CD14-positive monocyte (primary cell): ENCODE measurements at regions not wholly inside any gene's neighbourhood (a gene's known extent, or its start where the extent isn't known, plus 50 kb on each side); places are given as distances from the start of the nearest gene placed in this dataset.

ENCODE experiments used
- DNase-seq, 3 donors: peaks; one replicate each; pipeline ENCODE4 v3.0.0-alpha.2; 2011 to 2022
- H2AFZ ChIP-seq: 2 replicates; pipeline ENCODE4 v1.6.0; 2012; ENCODE audit warnings: mild to moderate bottlenecking, low read depth, low read length, inconsistent platforms; ENCODE audit not compliant: insufficient read depth, poor library complexity, severe bottlenecking
- H3K27ac ChIP-seq, 2 donors: 1 replicate in 1 of 2; 2 replicates in 1 of 2; pipeline ENCODE4 v1.5.1; 2012 to 2013; ENCODE audit warnings: low read length in 2 of 2, control low read depth in 1 of 2, inconsistent platforms in 1 of 2, low read depth in 1 of 2, mild to moderate bottlenecking in 1 of 2
- H3K27me3 ChIP-seq, 2 donors: one replicate each; pipeline versions ENCODE4 v1.6.0 to v1.6.1; 2011 to 2013; ENCODE audit warnings: low read length in 2 of 2; ENCODE audit not compliant: control insufficient read depth in 2 of 2, insufficient read depth in 2 of 2
- H3K36me3 ChIP-seq, 2 donors: replicated peaks in 1 of 2; 1 replicate in 1 of 2; 2 replicates in 1 of 2; pipeline versions ENCODE4 v1.5.1 to v1.6.1; 2012 to 2013; ENCODE audit warnings: low read length in 2 of 2, control low read depth in 1 of 2, inconsistent platforms in 1 of 2, mild to moderate bottlenecking in 1 of 2; ENCODE audit not compliant: insufficient read depth in 2 of 2, control insufficient read depth in 1 of 2
- H3K4me1 ChIP-seq, 2 donors: 1 replicate in 1 of 2; 2 replicates in 1 of 2; pipeline versions ENCODE4 v1.5.1 to v1.6.1; 2012 to 2013; ENCODE audit warnings: low read length in 2 of 2, control low read depth in 1 of 2, inconsistent platforms in 1 of 2, mild to moderate bottlenecking in 1 of 2, moderate library complexity in 1 of 2; ENCODE audit not compliant: insufficient read depth in 2 of 2, control insufficient read depth in 1 of 2
- H3K4me2 ChIP-seq: replicated peaks from 2 replicates; pipeline ENCODE3; 2012; ENCODE audit warnings: low read length, moderate library complexity, mild to moderate bottlenecking; ENCODE audit not compliant: poor library complexity, severe bottlenecking; ENCODE audit errors: extremely low read depth
- H3K4me3 ChIP-seq, 3 experiments: fragments of 200-600 bp in 1 of 3; sonication (generic) in 1 of 3; replicated peaks in 1 of 3; 1 replicate in 2 of 3; 2 replicates in 1 of 3; pipeline ENCODE4 v1.5.1; 2011 to 2013; ENCODE audit warnings: low read length in 3 of 3, mild to moderate bottlenecking in 3 of 3, control low read depth in 2 of 3, low read depth in 2 of 3, inconsistent platforms in 1 of 3, moderate library complexity in 1 of 3
- H3K79me2 ChIP-seq: 2 replicates; pipeline ENCODE4 v1.6.0; 2012; ENCODE audit warnings: mild to moderate bottlenecking, control low read depth, inconsistent platforms, low read length, moderate library complexity; ENCODE audit not compliant: insufficient read depth
- H3K9ac ChIP-seq: 2 replicates; pipeline ENCODE4 v1.6.0; 2017; ENCODE audit warnings: low read length, mild to moderate bottlenecking; ENCODE audit not compliant: insufficient read depth, poor library complexity, severe bottlenecking
- H3K9me3 ChIP-seq, 2 donors: replicated peaks in 1 of 2; 1 replicate in 1 of 2; 2 replicates in 1 of 2; pipeline versions ENCODE4 v1.5.1 to v1.6.1; 2012 to 2013; ENCODE audit warnings: low read length in 2 of 2, control low read depth in 1 of 2; ENCODE audit not compliant: control insufficient read depth in 1 of 2, insufficient read depth in 1 of 2
- H4K20me1 ChIP-seq: 2 replicates; pipeline ENCODE4 v1.6.0; 2012; ENCODE audit warnings: mild to moderate bottlenecking, low read length, control low read depth, moderate library complexity; ENCODE audit not compliant: insufficient read depth
- H3K27ac Mint-ChIP-seq, 7 donors: one replicate each; pipeline ENCODE4 v1.8.0; 2020; ENCODE audit warnings: mild to moderate bottlenecking in 7 of 7, mixed read lengths in 7 of 7, moderate library complexity in 6 of 7, inconsistent platforms in 2 of 7
- H3K27me3 Mint-ChIP-seq, 3 donors: one replicate each; pipeline ENCODE4 v1.8.0; 2021 to 2022; ENCODE audit warnings: low read depth in 3 of 3, mild to moderate bottlenecking in 3 of 3, mixed read lengths in 3 of 3, moderate library complexity in 3 of 3, inconsistent platforms in 1 of 3
- H3K36me3 Mint-ChIP-seq, 2 donors: one replicate each; pipeline ENCODE4 v1.8.0; 2020; ENCODE audit warnings: mixed read lengths in 2 of 2, inconsistent platforms in 1 of 2, mild to moderate bottlenecking in 1 of 2
- H3K4me1 Mint-ChIP-seq: one replicate; pipeline ENCODE4 v1.8.0; 2020; ENCODE audit warnings: mild to moderate bottlenecking, mixed read lengths
- H3K4me3 Mint-ChIP-seq, 2 donors: one replicate each; pipeline ENCODE4 v1.8.0; 2020; ENCODE audit warnings: mild to moderate bottlenecking in 2 of 2, mixed read lengths in 2 of 2, moderate library complexity in 1 of 2
- H3K9me3 Mint-ChIP-seq, 7 donors: one replicate each; pipeline ENCODE4 v1.8.0; 2020 to 2022; ENCODE audit warnings: mixed read lengths in 7 of 7, mild to moderate bottlenecking in 6 of 7, moderate library complexity in 6 of 7, inconsistent platforms in 2 of 7
- WGBS: methylation state at CpG from one replicate; pipeline ENCODE4 v1.1.5; 2013; ENCODE audit warnings: missing lambda C conversion rate; ENCODE audit not compliant: insufficient coverage; 5-methylcytosine and 5-hydroxymethylcytosine counted together
- intact Hi-C, 2 donors: fragments of 100-400 bp; cut with micrococcal nuclease; formaldehyde crosslinking; loops; one replicate each; pipeline versions ENCODE4 v1.15.0 to v1.15.1; 2023
- TF ChIP-seq, protein P1 (sequence below): fragments of 200-600 bp; IDR thresholded peaks from one replicate; pipeline ENCODE4 v1.8.0; 2022; ENCODE audit warnings: antibody characterized with exemption, mild to moderate bottlenecking

DNA sequence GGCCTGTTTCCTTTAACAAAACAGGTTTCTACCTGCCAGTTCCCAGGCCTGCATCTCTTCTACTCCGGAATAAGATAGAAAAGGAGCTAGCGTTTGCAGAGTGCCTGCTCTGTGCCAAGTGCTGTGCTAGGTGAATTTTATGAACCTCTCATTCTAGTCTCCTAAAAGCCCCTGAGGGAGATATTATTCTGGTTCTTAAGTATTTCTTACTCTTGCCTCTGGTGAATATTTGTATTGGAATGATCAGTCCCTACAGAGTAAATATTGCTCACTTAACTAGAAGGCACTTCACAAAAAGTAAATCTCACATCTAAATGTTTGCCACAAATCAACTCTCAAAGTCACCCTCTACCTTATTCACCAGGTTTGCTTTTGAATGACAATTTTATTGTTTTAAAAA is 227.1 kb downstream of the AUH start:
- no peak overlapping the region for H2AFZ ChIP-seq
- H4K20me1 ChIP-seq, result no peaks in the 10 kb centered on the region
- DNase-seq, result no peak
- H3K9me3 ChIP-seq, result no peaks in the 10 kb centered on the region
- WGBS, result 100% methylated on average over 1 of the region's 2 CpGs
- no peak overlapping the region for H3K9ac ChIP-seq
- Mint-ChIP-seq H3K27me3 (peaks cover 0 to 2% (median 0%) of the 10 kb centered on the region in 3 donors), H3K4me1 (peaks cover 14% of the 10 kb centered on the region), H3K27ac (no peak overlapping the region), H3K4me3 (no peak overlapping the region), H3K36me3 (no peaks in the 10 kb centered on the region), H3K9me3 (peaks cover 0 to 5% (median 0%) of the 10 kb centered on the region in 7 donors)
- no peak overlapping the region for H3K4me3 ChIP-seq
- TF ChIP-seq, protein P1, sequence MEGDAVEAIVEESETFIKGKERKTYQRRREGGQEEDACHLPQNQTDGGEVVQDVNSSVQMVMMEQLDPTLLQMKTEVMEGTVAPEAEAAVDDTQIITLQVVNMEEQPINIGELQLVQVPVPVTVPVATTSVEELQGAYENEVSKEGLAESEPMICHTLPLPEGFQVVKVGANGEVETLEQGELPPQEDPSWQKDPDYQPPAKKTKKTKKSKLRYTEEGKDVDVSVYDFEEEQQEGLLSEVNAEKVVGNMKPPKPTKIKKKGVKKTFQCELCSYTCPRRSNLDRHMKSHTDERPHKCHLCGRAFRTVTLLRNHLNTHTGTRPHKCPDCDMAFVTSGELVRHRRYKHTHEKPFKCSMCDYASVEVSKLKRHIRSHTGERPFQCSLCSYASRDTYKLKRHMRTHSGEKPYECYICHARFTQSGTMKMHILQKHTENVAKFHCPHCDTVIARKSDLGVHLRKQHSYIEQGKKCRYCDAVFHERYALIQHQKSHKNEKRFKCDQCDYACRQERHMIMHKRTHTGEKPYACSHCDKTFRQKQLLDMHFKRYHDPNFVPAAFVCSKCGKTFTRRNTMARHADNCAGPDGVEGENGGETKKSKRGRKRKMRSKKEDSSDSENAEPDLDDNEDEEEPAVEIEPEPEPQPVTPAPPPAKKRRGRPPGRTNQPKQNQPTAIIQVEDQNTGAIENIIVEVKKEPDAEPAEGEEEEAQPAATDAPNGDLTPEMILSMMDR, result no peak
- H3K79me2 ChIP-seq, result no peaks in the 10 kb centered on the region
- peaks cover 6 to 9% of the 10 kb centered on the region in 2 donors for H3K4me1 ChIP-seq
- no peak overlapping the region for H3K4me2 ChIP-seq
- no peaks in the 10 kb centered on the region for H3K27me3 ChIP-seq
- intact Hi-C loops, result no loop called here
- no peaks in the 10 kb centered on the region for H3K36me3 ChIP-seq
- no peak overlapping the region for H3K27ac ChIP-seq

DNA sequence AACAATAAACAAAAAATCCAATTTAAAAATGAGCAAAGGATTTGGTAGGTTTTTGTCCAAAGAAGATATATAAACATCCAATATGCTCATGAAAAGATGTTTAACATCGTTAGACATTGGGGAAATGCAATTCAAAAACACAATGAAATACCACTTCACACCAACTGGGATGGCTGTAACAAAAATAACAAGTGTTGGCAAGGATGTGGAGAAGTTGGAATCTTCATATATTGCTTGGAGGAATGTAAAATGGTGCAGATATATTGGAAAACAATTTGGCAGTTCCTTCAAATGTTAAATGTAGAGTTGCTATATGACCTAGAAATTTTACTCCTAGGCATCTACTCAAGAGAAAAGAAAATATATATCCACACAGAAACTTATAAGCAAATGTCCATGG is 224.3 kb downstream of the AUH start:
- Histone ChIP-seq H3K36me3 (no peaks in the 10 kb centered on the region), H3K4me3 (no peak overlapping the region), H4K20me1 (no peaks in the 10 kb centered on the region), H2AFZ (no peak overlapping the region), H3K27me3 (no peaks in the 10 kb centered on the region), H3K79me2 (no peaks in the 10 kb centered on the region), H3K27ac (no peak overlapping the region), H3K9ac (no peak overlapping the region), H3K4me2 (no peak overlapping the region), H3K4me1 (no peaks in the 10 kb centered on the region), H3K9me3 (no peaks in the 10 kb centered on the region)
- no CpG with 5 or more reads among the region's 1 CpG for WGBS
- Mint-ChIP-seq H3K36me3 (no peaks in the 10 kb centered on the region), H3K9me3 (peaks cover 0 to 5% (median 3%) of the 10 kb centered on the region in 7 donors), H3K27me3 (peaks cover 0 to 2% (median 0%) of the 10 kb centered on the region in 3 donors), H3K27ac (no peak overlapping the region), H3K4me3 (no peak overlapping the region), H3K4me1 (no peaks in the 10 kb centered on the region)
- intact Hi-C loops, result no loop called here
- TF ChIP-seq, protein P1, result no peak
- DNase-seq, result no peak
